Central memory CD8-positive, alpha-beta T cell (primary cell): ENCODE measurements at regions not wholly inside any gene's neighbourhood (a gene's known extent, or its start where the extent isn't known, plus 50 kb on each side); places are given as distances from the start of the nearest gene placed in this dataset.

Source experiments
- ATAC-seq: fragments of 150-1000 bp; cut with Tn5 transposase; replicated peaks from 2 replicates; pipeline ENCODE4 v1.10.0; 2022; ENCODE audit warnings: mild to moderate bottlenecking, moderate FRiP score, moderate number of reproducible peaks; ENCODE audit not compliant: poor library complexity, severe bottlenecking; ENCODE audit errors: extremely low read depth
- DNase-seq, 2 donors: peaks; one replicate each; pipeline ENCODE4 v3.0.0; 2021; ENCODE audit warnings: low spot score in 2 of 2
- H3K27ac Mint-ChIP-seq: one replicate; pipeline ENCODE4 v1.8.0; 2022; ENCODE audit warnings: low read depth, mild to moderate bottlenecking, moderate library complexity, mixed read lengths
- H3K27me3 Mint-ChIP-seq: one replicate; pipeline ENCODE4 v1.8.0; 2022; ENCODE audit warnings: mixed read lengths
- H3K36me3 Mint-ChIP-seq: one replicate; pipeline ENCODE4 v1.8.0; 2022; ENCODE audit warnings: mild to moderate bottlenecking, moderate library complexity, mixed read lengths; ENCODE audit not compliant: insufficient read depth
- H3K4me1 Mint-ChIP-seq: one replicate; pipeline ENCODE4 v1.8.0; 2022; ENCODE audit warnings: mixed read lengths
- H3K4me3 Mint-ChIP-seq: one replicate; pipeline ENCODE4 v1.8.0; 2022; ENCODE audit warnings: mild to moderate bottlenecking, moderate library complexity, mixed read lengths
- H3K9me3 Mint-ChIP-seq: one replicate; pipeline ENCODE4 v1.8.0; 2022; ENCODE audit warnings: mixed read lengths

DNA sequence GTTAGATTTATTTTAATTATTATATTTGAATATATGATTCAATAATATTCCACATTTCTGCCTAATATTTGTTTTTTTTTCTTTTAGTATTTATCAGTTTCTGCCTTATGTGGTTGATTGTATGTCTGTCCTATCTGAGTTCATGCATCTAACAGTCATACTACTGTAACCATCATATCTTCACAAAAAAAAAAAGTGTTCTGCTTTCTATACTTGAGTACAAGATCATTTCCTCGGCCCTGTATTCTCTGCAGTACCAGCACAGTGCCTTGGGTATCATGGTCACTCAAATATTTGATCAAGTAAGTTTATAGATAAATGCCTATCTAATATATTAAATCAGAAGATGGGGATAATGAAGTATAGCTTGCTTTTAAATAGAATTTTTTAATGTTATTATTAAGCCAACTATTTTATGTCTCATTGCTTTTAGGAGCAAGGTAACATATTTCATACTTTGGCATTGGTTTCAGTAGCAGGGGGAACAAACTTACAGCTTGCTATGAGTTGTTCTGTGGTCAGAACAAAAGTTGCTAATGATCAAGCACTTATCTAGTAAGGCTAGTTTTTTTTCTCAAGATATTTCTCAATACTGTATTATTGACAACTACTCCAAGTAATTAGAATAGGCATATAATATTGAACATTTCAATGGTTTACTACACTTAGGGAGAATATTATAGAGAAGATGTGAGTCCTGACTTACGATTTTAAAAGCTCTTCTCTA lies 290.5 kb upstream of the FBXO33 start:
- Mint-ChIP-seq H3K4me1 (no peaks in the 10 kb centered on the region), H3K4me3 (no peak overlapping the region), H3K9me3 (peaks cover 5% of the 10 kb centered on the region), H3K27ac (no peak overlapping the region), H3K27me3 (no peaks in the 10 kb centered on the region), H3K36me3 (no peaks in the 10 kb centered on the region)
- no peak for DNase-seq
- ATAC-seq: no peak

DNA sequence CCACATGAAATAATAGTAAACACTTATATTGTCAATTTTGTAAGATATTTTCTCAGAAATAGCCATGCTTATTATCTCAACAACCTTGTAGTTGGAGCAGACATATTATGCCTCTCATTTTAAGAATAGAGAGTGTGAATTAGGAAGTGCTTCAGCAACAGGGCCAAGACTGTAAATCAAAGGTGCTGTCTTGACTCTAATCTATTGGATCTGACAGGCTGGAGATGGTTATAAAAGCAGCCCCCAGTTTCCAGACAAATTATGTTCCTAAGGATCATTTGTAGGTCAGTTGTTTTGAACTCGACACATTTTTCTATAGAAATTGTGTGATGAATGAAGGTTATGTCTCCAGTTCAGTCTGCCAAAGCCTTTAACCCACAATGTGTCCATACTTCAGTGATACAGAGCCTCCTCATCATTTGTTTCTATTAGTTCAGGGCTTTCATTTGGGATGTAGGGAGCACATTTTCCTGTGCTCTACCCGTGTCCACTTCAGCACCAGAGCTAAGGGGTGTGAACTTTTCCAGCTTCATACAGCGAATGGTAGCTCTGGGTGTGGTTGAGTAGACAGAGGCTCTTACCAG lies 284.8 kb upstream of the FBXO33 start:
- Mint-ChIP-seq H3K4me1 (no peaks in the 10 kb centered on the region), H3K4me3 (no peak overlapping the region), H3K27me3 (no peaks in the 10 kb centered on the region), H3K9me3 (peaks cover 12% of the 10 kb centered on the region), H3K27ac (no peak overlapping the region), H3K36me3 (no peaks in the 10 kb centered on the region)
- DNase-seq (no peak), ATAC-seq (no peak)

DNA sequence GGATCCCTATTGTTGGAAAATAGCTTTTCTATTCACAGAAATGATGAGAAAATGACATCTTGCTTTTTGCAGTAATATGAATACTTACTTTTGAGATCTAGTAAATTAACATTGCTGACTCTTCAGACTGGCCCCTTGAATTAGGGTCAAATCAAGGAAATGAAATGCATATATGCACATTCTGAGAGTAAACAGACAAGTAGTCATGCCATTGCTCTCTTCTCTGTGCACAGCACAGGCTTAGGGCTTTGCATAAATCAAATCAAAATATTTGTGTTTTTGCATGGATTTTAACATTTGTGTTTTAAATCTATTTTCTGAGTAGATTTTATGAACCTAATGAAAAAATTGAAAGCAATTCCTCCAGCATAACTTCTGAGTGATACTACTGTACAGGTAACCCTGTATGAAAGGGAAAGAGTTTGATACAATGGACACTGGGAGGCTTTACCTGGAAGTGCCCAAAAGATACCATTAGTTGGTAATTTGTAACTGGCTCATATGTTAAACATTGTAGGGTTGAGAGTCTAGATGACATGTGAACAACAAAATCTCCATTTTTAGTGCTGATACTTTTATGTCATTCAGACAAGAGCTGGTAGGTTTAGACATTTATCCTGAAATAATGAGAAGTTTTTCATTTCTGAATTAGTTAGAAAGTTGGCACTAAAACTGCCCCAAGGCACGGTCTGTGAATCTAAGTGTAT lies 280.2 kb upstream of the FBXO33 start:
- H3K27ac Mint-ChIP-seq: no peak overlapping the region
- no peak for ATAC-seq

DNA sequence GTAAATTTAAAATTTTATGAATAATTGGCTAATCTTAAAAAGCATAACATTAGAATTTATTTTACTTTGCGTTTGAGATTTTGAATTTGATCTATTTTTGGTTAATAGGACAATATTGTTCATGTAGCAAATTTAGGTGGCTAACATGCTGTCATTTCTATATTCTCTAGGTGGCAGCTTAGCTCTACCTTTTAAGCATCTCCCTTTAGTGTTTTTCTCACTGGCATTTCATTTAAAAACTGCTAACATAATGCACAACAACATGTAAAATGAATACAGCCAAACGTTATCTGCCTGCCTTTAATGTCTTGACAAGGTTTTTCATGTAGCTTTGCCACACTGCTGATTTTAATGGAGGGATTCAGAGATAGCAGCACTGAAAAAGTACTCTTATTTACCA lies 272.4 kb upstream of the FBXO33 start:
- Mint-ChIP-seq H3K27ac (no peak overlapping the region), H3K4me3 (no peak overlapping the region), H3K36me3 (no peaks in the 10 kb centered on the region), H3K9me3 (peaks cover 16% of the 10 kb centered on the region), H3K4me1 (no peaks in the 10 kb centered on the region), H3K27me3 (no peaks in the 10 kb centered on the region)
- DNase-seq: no peak
- ATAC-seq: no peak

More for the DNA sequence above, 280.2 kb upstream of the FBXO33 start:
- no peak overlapping the region for H3K4me3 Mint-ChIP-seq
- no peak for DNase-seq
- H3K4me1 Mint-ChIP-seq: no peaks in the 10 kb centered on the region
- H3K27me3 Mint-ChIP-seq: no peaks in the 10 kb centered on the region
- peaks cover 12% of the 10 kb centered on the region for H3K9me3 Mint-ChIP-seq
- no peaks in the 10 kb centered on the region for H3K36me3 Mint-ChIP-seq

DNA sequence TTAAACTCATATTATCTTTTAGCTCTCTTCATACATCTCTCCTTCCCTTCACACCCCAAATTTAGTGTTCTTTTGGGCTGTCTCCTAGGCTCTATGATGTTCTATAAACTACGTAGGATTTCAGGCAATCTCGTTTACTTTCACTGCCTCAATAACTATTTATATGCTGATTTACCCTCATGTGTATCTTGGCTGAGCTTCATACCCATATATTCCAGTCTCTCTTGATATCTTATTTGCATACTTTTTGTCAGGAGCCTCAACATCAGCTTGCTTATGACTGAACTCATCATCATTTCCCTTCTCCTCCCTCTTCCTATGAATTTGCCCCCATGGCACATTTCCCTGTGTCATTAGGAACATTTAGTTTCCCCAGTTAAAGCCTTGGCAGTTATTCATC lies 262.1 kb upstream of the FBXO33 start:
- H3K9me3 Mint-ChIP-seq: peaks cover 24% of the 10 kb centered on the region
- H3K4me3 Mint-ChIP-seq: no peak overlapping the region
- no peaks in the 10 kb centered on the region for H3K4me1 Mint-ChIP-seq
- ATAC-seq (no peak), DNase-seq (no peak)
- no peak overlapping the region for H3K27ac Mint-ChIP-seq
- no peaks in the 10 kb centered on the region for H3K36me3 Mint-ChIP-seq
- H3K27me3 Mint-ChIP-seq: no peaks in the 10 kb centered on the region

DNA sequence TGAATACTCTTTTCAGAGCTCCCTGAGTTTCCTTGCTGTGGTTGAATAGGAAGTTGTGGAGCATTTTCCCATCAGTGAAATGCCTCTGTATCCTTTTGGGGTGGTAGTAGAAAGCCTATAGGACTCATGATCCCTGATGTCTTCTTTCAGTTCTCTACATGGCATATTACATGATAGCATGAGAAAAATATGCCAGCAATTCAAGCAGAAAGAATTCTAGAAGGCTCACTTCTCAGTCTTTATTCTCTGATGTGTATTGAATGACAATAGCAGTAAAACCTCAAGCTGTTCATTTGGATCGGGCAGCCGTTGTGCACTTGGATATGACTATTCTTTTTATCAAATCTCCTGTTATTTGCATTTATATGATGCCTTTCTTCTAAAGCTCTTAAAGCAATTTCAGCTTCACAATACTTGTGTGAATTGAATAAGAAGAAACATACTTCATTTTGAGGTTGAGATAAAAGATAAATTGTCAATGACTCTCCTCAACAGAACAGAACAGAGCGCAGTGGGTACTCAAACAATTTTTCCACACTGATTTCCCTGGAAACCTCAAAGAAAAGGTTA lies 251.5 kb upstream of the FBXO33 start:
- H3K36me3 Mint-ChIP-seq: no peaks in the 10 kb centered on the region
- no peak overlapping the region for H3K4me3 Mint-ChIP-seq
- H3K27me3 Mint-ChIP-seq: no peaks in the 10 kb centered on the region
- peaks cover 11% of the 10 kb centered on the region for H3K9me3 Mint-ChIP-seq
- H3K27ac Mint-ChIP-seq: no peak overlapping the region
- no peaks in the 10 kb centered on the region for H3K4me1 Mint-ChIP-seq
- ATAC-seq (no peak), DNase-seq (no peak)

DNA sequence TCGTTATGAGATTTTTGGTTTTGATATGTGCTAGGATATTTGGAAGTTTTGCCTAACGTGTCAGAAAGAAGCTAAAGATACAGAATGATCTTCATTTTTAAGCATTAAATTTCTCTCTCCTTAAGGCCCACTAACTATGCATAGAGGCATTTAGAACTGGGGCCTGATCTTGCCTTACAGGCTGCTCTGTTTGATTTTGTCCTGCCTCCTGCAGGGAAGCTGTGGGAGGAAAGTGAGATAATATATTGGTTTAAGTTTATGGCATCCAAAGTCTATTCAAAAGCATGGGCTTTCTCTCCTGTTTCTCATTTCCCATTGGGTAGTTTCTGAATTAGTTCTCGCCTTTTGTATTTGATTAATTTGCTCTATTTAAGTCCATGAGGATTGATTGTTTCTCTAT lies 250.3 kb upstream of the FBXO33 start:
- no peaks in the 10 kb centered on the region for H3K36me3 Mint-ChIP-seq
- H3K4me3 Mint-ChIP-seq: no peak overlapping the region
- no peak for DNase-seq
- no peaks in the 10 kb centered on the region for H3K27me3 Mint-ChIP-seq
- no peak overlapping the region for H3K27ac Mint-ChIP-seq
- no peaks in the 10 kb centered on the region for H3K4me1 Mint-ChIP-seq
- H3K9me3 Mint-ChIP-seq: peaks cover 11% of the 10 kb centered on the region
- ATAC-seq: no peak

DNA sequence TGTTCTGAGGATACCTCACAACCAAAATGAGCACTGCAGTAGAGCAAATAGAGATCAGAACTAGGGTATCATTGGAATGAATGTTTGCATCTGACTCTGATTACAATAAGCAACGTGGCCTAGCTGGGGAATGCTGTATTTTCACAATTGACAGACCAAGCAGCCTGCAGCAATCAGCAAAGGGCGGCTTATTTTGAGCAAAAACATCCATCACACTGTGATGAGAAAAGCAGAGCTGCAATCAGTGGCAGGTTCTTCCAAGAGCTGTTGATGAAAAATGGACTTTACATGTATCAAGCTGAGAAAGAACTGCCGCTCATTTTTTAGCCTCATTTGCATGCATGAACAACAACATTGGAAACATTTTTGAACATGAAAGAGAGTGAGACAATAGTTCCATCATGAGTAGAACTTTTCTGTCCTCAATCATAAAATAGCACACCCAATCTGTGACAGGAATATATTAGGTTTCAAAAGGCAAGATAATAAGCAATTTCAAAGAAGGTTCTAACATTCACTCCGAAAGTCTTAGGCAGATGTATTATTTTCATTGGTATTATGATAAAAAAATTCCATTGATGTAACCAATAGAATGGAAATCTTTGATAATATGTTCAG lies 249.7 kb upstream of the FBXO33 start:
- ATAC-seq (no peak), DNase-seq (no peak)
- H3K36me3 Mint-ChIP-seq: no peaks in the 10 kb centered on the region
- peaks cover 11% of the 10 kb centered on the region for H3K9me3 Mint-ChIP-seq
- H3K27me3 Mint-ChIP-seq: no peaks in the 10 kb centered on the region
- no peak overlapping the region for H3K27ac Mint-ChIP-seq
- no peaks in the 10 kb centered on the region for H3K4me1 Mint-ChIP-seq
- H3K4me3 Mint-ChIP-seq: no peak overlapping the region

DNA sequence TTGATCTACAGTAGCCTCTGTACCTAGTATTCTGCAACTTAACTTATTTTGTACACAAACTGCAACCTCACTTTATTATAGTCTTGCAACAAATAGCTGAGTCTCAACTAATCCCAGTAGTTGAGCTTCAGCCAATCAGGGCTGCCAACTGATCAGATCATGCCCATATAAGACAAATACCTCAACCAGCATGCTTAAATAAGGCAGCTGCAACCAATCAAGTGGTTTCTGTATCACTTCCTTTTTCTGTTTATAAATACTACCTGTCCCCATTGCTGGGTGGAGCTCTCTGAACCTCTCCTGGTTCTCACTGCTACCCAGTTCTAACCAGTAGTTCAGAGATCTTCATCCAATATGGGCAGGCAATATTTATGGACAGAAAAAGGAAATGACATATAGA lies 248.5 kb upstream of the FBXO33 start:
- no peak for ATAC-seq
- H3K27ac Mint-ChIP-seq: no peak overlapping the region
- H3K27me3 Mint-ChIP-seq: no peaks in the 10 kb centered on the region

DNA sequence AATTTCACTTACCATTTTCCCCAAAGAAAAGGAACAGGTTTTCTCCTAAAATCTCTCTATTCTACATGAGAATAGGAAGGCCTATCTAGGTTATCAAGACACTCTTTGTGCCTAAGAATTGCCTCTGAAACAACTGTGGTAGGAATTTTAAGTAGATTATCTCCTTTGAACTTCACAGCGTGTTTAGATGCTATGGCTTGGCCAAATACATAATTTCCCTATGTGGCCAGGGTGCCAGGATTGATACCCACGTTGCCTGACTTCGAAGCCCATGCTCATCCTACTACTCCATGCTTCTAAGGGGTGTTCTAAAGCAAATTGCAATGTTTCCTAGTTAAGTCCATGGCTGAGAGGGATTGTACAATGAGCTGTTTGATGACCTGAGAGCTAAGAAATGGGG lies 241.5 kb upstream of the FBXO33 start:
- no peaks in the 10 kb centered on the region for H3K4me1 Mint-ChIP-seq
- peaks cover 1% of the 10 kb centered on the region for H3K9me3 Mint-ChIP-seq
- no peak for ATAC-seq
- H3K27me3 Mint-ChIP-seq: no peaks in the 10 kb centered on the region
- H3K36me3 Mint-ChIP-seq: no peaks in the 10 kb centered on the region
- no peak overlapping the region for H3K27ac Mint-ChIP-seq
- no peak for DNase-seq
- H3K4me3 Mint-ChIP-seq: no peak overlapping the region

More for the DNA sequence above, 248.5 kb upstream of the FBXO33 start:
- Mint-ChIP-seq H3K36me3 (no peaks in the 10 kb centered on the region), H3K9me3 (peaks cover 5% of the 10 kb centered on the region), H3K4me1 (no peaks in the 10 kb centered on the region), H3K4me3 (no peak overlapping the region)
- no peak for DNase-seq

DNA sequence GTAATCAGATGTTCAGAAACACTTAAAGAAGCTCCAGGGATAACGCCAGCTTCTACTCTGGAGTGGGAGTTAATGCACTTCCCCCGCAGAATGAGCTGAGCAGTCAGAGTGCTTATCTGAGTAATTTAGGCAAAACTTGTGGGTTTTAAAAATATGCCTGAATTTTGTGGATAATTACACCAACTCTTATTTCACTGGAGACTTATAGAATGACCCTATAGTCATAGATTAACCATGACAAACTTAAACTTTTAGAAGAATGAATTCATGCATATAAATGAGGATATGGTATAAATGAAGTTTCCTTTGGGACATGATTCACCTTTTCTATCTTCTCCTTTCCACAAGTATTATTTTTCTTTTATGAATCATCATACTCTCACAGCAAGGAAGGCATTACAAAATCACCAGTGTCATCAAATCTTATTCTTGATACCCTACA lies 241.1 kb upstream of the FBXO33 start:
- Mint-ChIP-seq H3K27ac (no peak overlapping the region), H3K27me3 (no peaks in the 10 kb centered on the region), H3K36me3 (no peaks in the 10 kb centered on the region), H3K4me3 (no peak overlapping the region), H3K4me1 (no peaks in the 10 kb centered on the region), H3K9me3 (peaks cover 6% of the 10 kb centered on the region)
- no peak for ATAC-seq
- DNase-seq: no peak

DNA sequence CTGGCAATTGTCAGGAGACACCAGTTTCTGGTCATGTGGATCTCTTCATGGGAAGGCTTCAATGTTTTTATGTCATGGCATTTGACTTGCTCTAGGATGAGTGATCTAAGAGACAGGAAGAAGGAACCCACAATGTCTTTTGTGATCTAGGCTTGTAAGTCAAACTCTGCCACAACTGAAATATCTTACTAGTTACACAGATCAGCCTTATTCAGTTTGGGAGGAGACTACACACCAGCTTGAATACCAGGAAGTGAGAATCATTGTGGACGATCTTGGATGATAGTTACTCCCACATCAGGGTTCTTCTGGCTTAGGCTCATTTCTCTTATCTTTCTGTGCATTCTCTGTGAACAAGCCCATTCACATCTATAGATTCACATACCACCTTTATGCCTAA lies 236.2 kb upstream of the FBXO33 start:
- no peak for ATAC-seq
- no peak overlapping the region for H3K27ac Mint-ChIP-seq
- no peaks in the 10 kb centered on the region for H3K4me1 Mint-ChIP-seq
- no peak overlapping the region for H3K4me3 Mint-ChIP-seq
- no peaks in the 10 kb centered on the region for H3K27me3 Mint-ChIP-seq
- no peaks in the 10 kb centered on the region for H3K36me3 Mint-ChIP-seq
- no peak for DNase-seq
- peaks cover 11% of the 10 kb centered on the region for H3K9me3 Mint-ChIP-seq
